AG04450 (cell line): ENCODE measurements at regions not wholly inside any gene's neighbourhood (a gene's known extent, or its start where the extent isn't known, plus 50 kb on each side); places are given as distances from the start of the nearest gene placed in this dataset.

ENCODE experiments used
- CTCF ChIA-PET: fragments of 300-600, 350-600 bp; formaldehyde crosslinking; extraction: SDS; loops from one replicate; lab custom pipeline; 2022; ENCODE audit warnings: antibody characterized with exemption, inconsistent platforms; lab: Charles Lee
- POLR2A ChIA-PET: fragments of 350-600 bp; formaldehyde crosslinking; extraction: SDS; loops from one replicate; lab custom pipeline; 2021; ENCODE audit warnings: antibody characterized with exemption, inconsistent platforms; lab: Yijun Ruan, JAX
- DNase-seq: peaks from one replicate; pipeline ENCODE4 v3.0.0-alpha.2; 2011; ENCODE audit warnings: low read depth, low spot score
- H3K27ac ChIP-seq: one replicate; pipeline ENCODE4 v1.5.1; 2012; ENCODE audit warnings: low read depth, low read length, control low read depth
- H3K27me3 ChIP-seq: one replicate; pipeline ENCODE4 v1.6.0; 2012; ENCODE audit warnings: low read length; ENCODE audit not compliant: control insufficient read depth, insufficient read depth
- H3K4me3 ChIP-seq: 2 replicates; pipeline ENCODE4 v1.5.1; 2011; ENCODE audit warnings: mild to moderate bottlenecking, low read depth, low read length, control low read depth
- H3K9me3 ChIP-seq: 2 replicates; pipeline ENCODE4 v1.5.1; 2012; ENCODE audit warnings: low read length; ENCODE audit not compliant: control insufficient read depth, insufficient read depth
- CTCF ChIP-seq: IDR thresholded peaks from 2 replicates; pipeline ENCODE4 v1.5.1; 2011; ENCODE audit warnings: low read depth, low read length, control low read depth, inconsistent platforms

DNA sequence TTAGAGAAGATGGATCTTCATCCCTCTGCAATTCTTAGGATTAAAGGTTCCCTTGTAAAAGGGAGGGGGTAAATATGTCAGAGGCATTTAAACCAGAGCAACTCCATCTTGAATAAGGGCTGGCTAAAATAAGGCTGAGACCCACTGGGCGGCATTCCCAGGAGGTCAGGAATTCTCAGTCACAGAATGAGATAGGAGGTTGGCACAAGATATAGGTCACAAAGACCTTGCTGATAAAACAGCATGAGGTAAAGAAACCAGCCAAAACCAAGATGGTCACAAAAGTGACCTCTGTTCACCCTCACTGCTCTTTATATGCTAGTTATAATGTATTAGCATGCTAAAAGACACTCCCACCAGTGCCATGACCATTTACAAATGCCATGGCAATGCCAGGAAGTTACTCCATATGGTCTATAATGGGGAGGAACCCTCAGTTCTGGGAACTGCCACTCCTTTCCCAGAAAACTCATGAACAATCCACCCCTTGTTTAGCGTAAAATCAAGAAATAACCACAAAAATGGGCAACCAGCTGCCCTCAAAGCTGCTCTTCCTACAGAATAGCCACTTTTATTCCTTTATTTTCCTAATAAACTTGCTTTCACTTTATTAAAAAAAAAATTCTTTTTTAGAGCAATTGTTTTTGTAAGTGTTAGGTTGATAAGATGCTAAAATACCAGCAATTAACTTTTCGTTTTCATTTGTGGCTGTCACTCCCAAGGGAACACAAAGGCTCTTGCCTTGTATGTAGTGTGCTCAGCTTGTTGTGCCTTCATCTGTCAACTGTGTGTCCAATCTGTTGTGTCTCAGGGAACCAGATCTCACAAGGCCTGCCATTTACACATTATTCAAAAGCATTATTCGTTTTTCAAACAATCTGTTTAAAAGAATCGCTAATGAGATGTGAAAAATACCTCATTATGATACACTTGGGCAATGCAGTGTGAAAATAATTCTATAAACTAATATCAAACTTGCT lies 205.2 kb upstream of the RGPD4 start:
- no peak for DNase-seq
- POLR2A ChIA-PET: no interaction called here
- CTCF ChIA-PET: no interaction called here
- Histone ChIP-seq H3K27me3 (no peaks in the 10 kb centered on the region), H3K27ac (no peak overlapping the region), H3K9me3 (no peaks in the 10 kb centered on the region), H3K4me3 (no peak overlapping the region)
- TF ChIP-seq CTCF: no peak

GRCh38 chr2:107622741-107623310 lies 203.9 kb upstream of the RGPD4 start:
- H3K27me3 ChIP-seq: no peaks in the 10 kb centered on the region
- no peak for TF ChIP-seq CTCF
- CTCF ChIA-PET: no interaction called here
- POLR2A ChIA-PET: no interaction called here
- H3K4me3 ChIP-seq: no peak overlapping the region
- no peak for DNase-seq
- no peak overlapping the region for H3K27ac ChIP-seq
- H3K9me3 ChIP-seq: no peaks in the 10 kb centered on the region

DNA sequence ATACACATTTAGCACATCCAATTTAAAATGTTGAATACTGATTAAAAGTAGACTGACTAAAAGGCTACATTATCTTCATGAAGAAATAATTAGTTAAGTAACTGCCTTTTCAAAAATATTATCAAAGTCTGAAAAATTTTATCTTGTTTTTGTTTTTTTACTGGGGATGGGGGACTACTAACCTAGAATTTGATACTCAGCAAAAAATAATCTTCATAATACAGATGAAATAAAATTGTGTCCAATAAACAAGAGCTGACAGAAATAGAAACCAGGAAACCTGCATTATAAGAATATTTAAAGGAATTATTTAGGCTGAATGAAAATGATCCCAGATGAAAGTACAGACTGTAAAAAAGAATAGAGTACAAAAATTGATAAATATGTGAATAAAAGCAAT lies 200.7 kb upstream of the RGPD4 start:
- CTCF ChIA-PET: no interaction called here

GRCh38 chr2:107627164-107627563 lies 199.5 kb upstream of the RGPD4 start:
- Histone ChIP-seq H3K4me3 (no peak overlapping the region), H3K27me3 (no peaks in the 10 kb centered on the region), H3K9me3 (no peaks in the 10 kb centered on the region), H3K27ac (no peak overlapping the region)
- ChIA-PET POLR2A (no interaction called here), CTCF (no interaction called here)
- no peak for TF ChIP-seq CTCF
- no peak for DNase-seq

More for the DNA sequence above, 200.7 kb upstream of the RGPD4 start:
- POLR2A ChIA-PET: no interaction called here
- TF ChIP-seq CTCF: no peak
- Histone ChIP-seq H3K9me3 (no peaks in the 10 kb centered on the region), H3K27me3 (no peaks in the 10 kb centered on the region), H3K4me3 (no peak overlapping the region), H3K27ac (no peak overlapping the region)
- DNase-seq: no peak

DNA sequence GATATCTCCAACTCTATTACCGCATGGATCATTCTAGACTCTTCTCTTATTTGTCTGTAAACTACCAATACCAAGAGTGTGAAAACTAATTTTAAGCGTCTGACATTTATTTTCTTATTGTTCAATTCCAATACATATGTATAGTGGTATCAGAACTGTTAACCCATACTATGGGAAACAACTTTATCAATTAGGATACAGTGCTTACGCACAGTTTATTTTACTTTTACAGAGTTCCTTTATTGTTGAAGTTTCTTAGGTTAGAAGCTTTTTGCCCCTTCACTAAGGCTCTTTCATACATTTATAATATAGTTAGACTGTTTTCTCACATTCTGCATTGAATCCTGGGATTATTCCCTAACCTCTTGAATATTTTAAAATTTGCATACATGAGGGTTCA lies 198.8 kb upstream of the RGPD4 start:
- H3K27ac ChIP-seq: no peak overlapping the region
- ChIA-PET POLR2A (no interaction called here), CTCF (no interaction called here)
- H3K27me3 ChIP-seq: no peaks in the 10 kb centered on the region
- no peak for DNase-seq
- no peak for TF ChIP-seq CTCF
- no peak overlapping the region for H3K4me3 ChIP-seq
- H3K9me3 ChIP-seq: no peaks in the 10 kb centered on the region
